ENCODE measurements at regions not wholly inside any gene's neighbourhood (a gene's known extent, or its start where the extent isn't known, plus 50 kb on each side); places are given as distances from the start of the nearest gene placed in this dataset.

DNA sequence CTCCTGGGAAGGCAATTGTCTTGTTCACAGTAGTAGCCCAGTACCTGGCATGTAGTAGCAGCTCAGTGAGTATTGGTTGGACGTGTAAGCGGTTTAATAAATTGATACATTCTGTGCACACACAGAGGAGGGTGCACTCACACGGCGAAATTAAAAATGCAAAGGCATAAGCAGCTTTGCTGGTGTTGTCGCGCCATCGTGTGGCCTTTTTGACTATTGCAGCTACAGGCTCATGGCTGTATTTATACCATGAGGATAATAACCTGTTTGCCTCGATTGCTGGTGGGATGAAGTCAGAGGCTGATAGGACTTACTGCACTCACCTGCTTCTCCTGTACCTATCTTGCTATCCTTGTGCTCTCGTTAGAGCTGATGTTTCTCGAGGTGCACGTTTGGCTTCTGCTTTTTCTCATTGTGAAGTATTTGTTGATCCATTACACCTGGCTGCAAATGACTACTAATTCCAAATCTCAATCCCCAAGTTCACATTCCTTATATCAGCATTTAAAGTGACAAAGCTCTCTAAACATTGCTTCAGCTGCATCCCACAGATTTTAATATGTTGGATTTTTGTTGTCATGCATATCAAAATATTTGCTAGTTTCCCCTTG, 61.5 kb downstream of the TBXT start:
- H3K36me3 ChIP-seq (ENCODE audit: control insufficient read depth in 2 of 2, insufficient read depth in 2 of 2, low read length in 2 of 2), result no peaks in the 10 kb centered on the region
- no peak overlapping the region for H3K27ac ChIP-seq (ENCODE audit: low read length)
- no peaks in the 10 kb centered on the region for H3K9me3 ChIP-seq (ENCODE audit: control insufficient read depth in 2 of 2, low read length in 2 of 2)
- no peaks in the 10 kb centered on the region for H3K4me1 ChIP-seq (ENCODE audit: control insufficient read depth, insufficient read depth, low read length)
- H3K4me3 ChIP-seq (ENCODE audit: low read length in 2 of 2), result no peak overlapping the region
- no peak overlapping the region for H3K9ac ChIP-seq (ENCODE audit: low read length in 2 of 2)
- peaks cover 0 to 2% of the 10 kb centered on the region in 2 donors for H3K27me3 ChIP-seq (ENCODE audit: control insufficient read depth in 1 of 2, insufficient read depth in 2 of 2, low read length in 2 of 2)

DNA sequence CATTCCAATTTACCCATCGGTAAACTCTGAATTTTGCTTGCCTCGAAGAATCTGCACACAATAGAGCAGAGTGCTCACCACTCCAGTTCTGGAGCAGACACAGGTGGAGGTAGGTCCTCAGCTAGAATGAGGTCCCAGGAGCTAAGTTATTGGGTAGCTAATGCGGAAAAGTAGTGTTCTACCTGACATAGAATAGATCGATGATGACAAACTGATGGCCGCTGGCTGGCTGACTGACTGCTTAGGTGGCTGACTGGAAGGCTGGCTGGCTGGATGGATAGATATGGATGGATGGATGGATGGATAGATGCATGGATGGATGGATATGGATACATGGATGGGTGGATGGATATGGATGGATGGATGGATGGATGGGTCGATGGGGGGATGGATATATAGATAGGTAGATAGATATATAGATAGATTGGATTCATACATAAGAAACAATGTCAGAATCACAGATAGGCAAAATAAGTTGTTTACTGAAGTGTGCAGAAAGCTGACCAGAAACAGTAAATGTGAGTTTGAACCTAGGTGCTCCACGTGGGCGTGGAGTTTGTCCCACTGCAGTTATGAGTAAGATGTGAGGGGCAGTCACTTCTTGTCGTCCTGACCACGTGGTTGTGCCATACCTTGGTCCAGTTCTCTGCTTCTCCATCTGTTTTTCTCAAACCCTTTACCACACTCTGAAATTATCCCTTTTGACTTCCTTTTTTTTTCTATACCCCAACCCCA, 62.1 kb downstream of the TBXT start:
- Histone ChIP-seq H3K9ac (ENCODE audit: low read length in 2 of 2) (no peak overlapping the region), H3K4me1 (ENCODE audit: control insufficient read depth, insufficient read depth, low read length) (no peaks in the 10 kb centered on the region), H3K36me3 (ENCODE audit: control insufficient read depth in 2 of 2, insufficient read depth in 2 of 2, low read length in 2 of 2) (no peaks in the 10 kb centered on the region), H3K4me3 (ENCODE audit: low read length in 2 of 2) (no peak overlapping the region), H3K27me3 (ENCODE audit: control insufficient read depth in 1 of 2, insufficient read depth in 2 of 2, low read length in 2 of 2) (peaks cover 0 to 2% of the 10 kb centered on the region in 2 donors), H3K27ac (ENCODE audit: low read length) (no peak overlapping the region), H3K9me3 (ENCODE audit: control insufficient read depth in 2 of 2, low read length in 2 of 2) (no peaks in the 10 kb centered on the region)

DNA sequence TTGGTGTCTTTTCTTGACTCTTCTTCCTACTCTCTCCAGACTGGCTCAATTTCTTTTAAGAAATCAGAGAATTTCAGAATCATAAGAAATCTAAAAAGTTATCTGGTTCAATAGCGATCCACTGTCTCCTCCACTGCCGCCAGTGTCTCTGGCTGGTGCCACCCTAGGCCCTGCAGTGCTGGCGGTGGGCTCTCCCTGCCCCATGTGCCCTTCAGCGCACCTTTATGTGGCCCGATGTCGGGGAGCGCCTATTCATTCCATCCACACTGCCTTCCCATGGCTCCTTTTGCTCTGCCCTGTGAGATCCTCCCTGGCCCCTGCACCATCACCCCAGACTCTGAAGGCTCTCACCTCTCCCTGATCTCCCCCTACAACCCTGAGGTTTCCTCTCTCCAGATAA, 62.8 kb downstream of the TBXT start:
- H3K27me3 ChIP-seq (ENCODE audit: control insufficient read depth in 1 of 2, insufficient read depth in 2 of 2, low read length in 2 of 2), result peaks cover 0 to 2% of the 10 kb centered on the region in 2 donors
- no peaks in the 10 kb centered on the region for H3K4me1 ChIP-seq (ENCODE audit: control insufficient read depth, insufficient read depth, low read length)
- H3K9ac ChIP-seq (ENCODE audit: low read length in 2 of 2), result no peak overlapping the region

DNA sequence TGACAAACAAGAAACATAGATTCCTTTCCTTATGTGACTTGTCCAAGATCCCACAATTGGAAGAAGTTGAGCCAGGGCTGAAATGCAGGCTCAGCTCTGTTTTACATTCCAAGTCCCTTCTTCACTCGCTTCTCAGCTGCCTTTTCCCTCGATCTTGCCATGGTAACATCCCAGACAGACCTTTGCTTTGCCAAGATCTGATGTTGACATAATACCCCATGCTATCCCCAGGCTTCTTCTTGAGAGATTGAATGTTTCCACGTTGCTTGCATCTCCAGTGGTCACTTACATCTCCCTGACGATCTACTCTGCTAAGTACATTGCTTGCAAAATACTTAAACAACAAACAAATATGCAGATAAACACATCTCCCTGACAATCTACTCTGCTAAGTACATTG, 63.5 kb downstream of the TBXT start:
- no peak overlapping the region for H3K9ac ChIP-seq (ENCODE audit: low read length in 2 of 2)
- H3K27me3 ChIP-seq (ENCODE audit: control insufficient read depth in 1 of 2, insufficient read depth in 2 of 2, low read length in 2 of 2), result peaks cover 0 to 2% of the 10 kb centered on the region in 2 donors
- no peak overlapping the region for H3K4me3 ChIP-seq (ENCODE audit: low read length in 2 of 2)
- H3K9me3 ChIP-seq (ENCODE audit: control insufficient read depth in 2 of 2, low read length in 2 of 2), result no peaks in the 10 kb centered on the region
- no peaks in the 10 kb centered on the region for H3K36me3 ChIP-seq (ENCODE audit: control insufficient read depth in 2 of 2, insufficient read depth in 2 of 2, low read length in 2 of 2)
- no peaks in the 10 kb centered on the region for H3K4me1 ChIP-seq (ENCODE audit: control insufficient read depth, insufficient read depth, low read length)
- H3K27ac ChIP-seq (ENCODE audit: low read length), result no peak overlapping the region

More for the DNA sequence above, 62.8 kb downstream of the TBXT start:
- no peak overlapping the region for H3K27ac ChIP-seq (ENCODE audit: low read length)
- no peaks in the 10 kb centered on the region for H3K36me3 ChIP-seq (ENCODE audit: control insufficient read depth in 2 of 2, insufficient read depth in 2 of 2, low read length in 2 of 2)
- H3K9me3 ChIP-seq (ENCODE audit: control insufficient read depth in 2 of 2, low read length in 2 of 2), result no peaks in the 10 kb centered on the region
- H3K4me3 ChIP-seq (ENCODE audit: low read length in 2 of 2), result no peak overlapping the region

DNA sequence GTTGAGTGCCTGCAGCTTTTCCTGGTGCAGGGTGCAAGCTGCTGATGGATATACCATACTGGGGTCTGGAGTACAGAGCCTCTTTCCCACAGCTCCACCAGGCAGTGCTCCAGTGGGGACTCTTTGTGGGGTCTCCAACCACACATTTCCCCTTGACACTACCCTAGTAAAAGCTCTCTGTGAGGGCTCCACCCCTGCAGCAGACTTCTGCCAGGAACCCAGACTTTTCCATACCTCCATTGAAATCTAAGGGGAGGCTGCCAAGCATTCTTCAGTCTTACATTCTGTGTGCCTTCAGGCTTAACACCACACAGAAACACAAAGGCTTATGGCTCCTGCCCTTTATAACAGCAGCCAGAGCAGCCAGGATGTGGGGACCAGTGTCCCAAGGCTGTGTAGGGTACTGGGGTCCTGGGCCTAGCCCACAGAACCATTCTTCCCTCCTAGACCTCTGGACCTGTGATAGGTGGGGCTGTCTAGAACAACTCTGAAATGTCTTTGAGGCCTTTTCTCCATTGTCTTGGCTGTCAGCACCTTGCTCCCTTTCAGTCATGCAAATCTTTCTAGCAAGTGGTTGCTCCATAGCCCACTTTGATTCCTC, 65.7 kb downstream of the TBXT start:
- Histone ChIP-seq H3K27ac (ENCODE audit: low read length) (no peak overlapping the region), H3K4me1 (ENCODE audit: control insufficient read depth, insufficient read depth, low read length) (peaks cover 6% of the 10 kb centered on the region), H3K9ac (ENCODE audit: low read length in 2 of 2) (no peak overlapping the region), H3K9me3 (ENCODE audit: control insufficient read depth in 2 of 2, low read length in 2 of 2) (no peaks in the 10 kb centered on the region), H3K36me3 (ENCODE audit: control insufficient read depth in 2 of 2, insufficient read depth in 2 of 2, low read length in 2 of 2) (no peaks in the 10 kb centered on the region), H3K27me3 (ENCODE audit: control insufficient read depth in 1 of 2, insufficient read depth in 2 of 2, low read length in 2 of 2) (peaks cover 0 to 2% of the 10 kb centered on the region in 2 donors), H3K4me3 (ENCODE audit: low read length in 2 of 2) (no peak overlapping the region)

DNA sequence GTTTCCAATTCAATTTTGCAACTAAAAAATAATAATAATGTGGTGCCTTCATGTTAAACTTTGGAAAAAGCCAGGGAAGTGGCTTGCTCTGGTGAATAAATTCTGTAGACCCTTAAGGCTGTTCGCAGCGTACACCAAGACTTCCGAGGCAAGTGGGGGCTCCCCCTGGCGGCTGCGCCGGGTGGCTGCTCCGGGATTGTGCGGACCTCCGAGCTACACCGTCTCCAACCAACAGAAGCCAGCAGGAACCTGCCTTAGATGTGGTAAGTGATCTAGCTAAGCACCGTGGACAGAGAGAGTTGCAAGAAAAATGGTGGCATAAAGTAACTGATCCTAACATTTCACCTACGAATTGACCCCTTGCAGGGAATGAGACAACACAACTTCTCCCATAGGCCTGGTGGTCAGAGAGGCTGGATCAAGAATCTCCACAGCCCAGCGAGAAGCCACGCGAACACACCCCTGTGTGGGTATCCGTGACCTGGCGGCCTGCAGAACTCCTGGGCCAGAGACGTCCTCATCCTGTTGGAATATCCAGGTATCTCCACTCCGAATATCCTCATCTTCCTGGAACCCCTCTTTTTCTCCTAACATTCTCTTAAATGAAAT, 69.6 kb downstream of the TBXT start:
- Histone ChIP-seq H3K4me1 (ENCODE audit: control insufficient read depth, insufficient read depth, low read length) (peaks cover 6% of the 10 kb centered on the region), H3K36me3 (ENCODE audit: control insufficient read depth in 2 of 2, insufficient read depth in 2 of 2, low read length in 2 of 2) (no peaks in the 10 kb centered on the region), H3K9ac (ENCODE audit: low read length in 2 of 2) (no peak overlapping the region), H3K27me3 (ENCODE audit: control insufficient read depth in 1 of 2, insufficient read depth in 2 of 2, low read length in 2 of 2) (no peaks in the 10 kb centered on the region), H3K27ac (ENCODE audit: low read length) (no peak overlapping the region), H3K4me3 (ENCODE audit: low read length in 2 of 2) (peak overlapping the region in 1 of 2 donors; percentile 47), H3K9me3 (ENCODE audit: control insufficient read depth in 2 of 2, low read length in 2 of 2) (no peaks in the 10 kb centered on the region)

DNA sequence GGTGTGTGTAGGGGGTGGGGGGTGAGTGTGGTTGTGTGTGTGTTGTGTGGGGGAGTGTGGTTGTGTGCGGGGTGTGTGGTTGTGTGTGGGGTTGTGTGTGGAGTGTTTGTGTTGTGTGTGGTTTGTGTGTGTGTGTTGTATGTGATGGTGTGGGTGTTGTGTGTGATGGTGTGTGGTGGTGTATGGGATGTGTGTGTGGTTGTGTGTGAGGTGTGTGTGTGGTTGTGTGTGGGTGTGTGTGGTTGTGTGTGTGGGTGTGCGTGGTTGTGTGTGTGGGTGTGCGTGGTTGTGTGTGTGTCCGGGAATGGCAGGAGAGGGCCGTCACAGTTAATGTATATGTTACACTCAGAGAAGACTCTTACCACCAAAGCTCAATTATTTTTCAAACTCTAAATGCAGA, 79.8 kb downstream of the TBXT start:
- no peaks in the 10 kb centered on the region for H3K9me3 ChIP-seq (ENCODE audit: control insufficient read depth in 2 of 2, low read length in 2 of 2)
- H3K27me3 ChIP-seq (ENCODE audit: control insufficient read depth in 1 of 2, insufficient read depth in 2 of 2, low read length in 2 of 2), result no peaks in the 10 kb centered on the region
- no peaks in the 10 kb centered on the region for H3K36me3 ChIP-seq (ENCODE audit: control insufficient read depth in 2 of 2, insufficient read depth in 2 of 2, low read length in 2 of 2)
- no peaks in the 10 kb centered on the region for H3K4me1 ChIP-seq (ENCODE audit: control insufficient read depth, insufficient read depth, low read length)
- H3K27ac ChIP-seq (ENCODE audit: low read length), result no peak overlapping the region
- H3K9ac ChIP-seq (ENCODE audit: low read length in 2 of 2), result no peak overlapping the region
- H3K4me3 ChIP-seq (ENCODE audit: low read length in 2 of 2), result no peak overlapping the region

DNA sequence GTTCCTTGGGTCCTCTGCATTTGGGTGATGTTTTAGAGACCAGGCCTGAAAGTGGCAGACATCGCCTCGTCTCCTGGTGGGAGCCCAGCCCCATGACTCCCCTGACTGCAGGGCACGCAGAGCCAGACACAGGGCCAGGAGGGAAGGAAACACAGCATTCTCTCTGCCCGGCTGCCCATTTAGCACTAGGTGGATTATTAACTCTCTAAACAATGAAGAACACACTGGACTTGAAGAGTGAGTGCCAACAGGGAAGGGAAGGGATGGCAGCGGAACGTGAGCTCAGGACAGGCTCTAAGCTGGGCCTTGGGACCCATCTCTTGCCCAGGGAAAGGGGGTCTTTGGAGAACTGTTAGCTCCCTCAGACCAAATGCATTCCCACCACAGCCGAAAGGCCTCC, 80.4 kb downstream of the TBXT start:
- Histone ChIP-seq H3K4me1 (ENCODE audit: control insufficient read depth, insufficient read depth, low read length) (no peaks in the 10 kb centered on the region), H3K36me3 (ENCODE audit: control insufficient read depth in 2 of 2, insufficient read depth in 2 of 2, low read length in 2 of 2) (no peaks in the 10 kb centered on the region), H3K27ac (ENCODE audit: low read length) (no peak overlapping the region), H3K4me3 (ENCODE audit: low read length in 2 of 2) (no peak overlapping the region), H3K9me3 (ENCODE audit: control insufficient read depth in 2 of 2, low read length in 2 of 2) (no peaks in the 10 kb centered on the region), H3K27me3 (ENCODE audit: control insufficient read depth in 1 of 2, insufficient read depth in 2 of 2, low read length in 2 of 2) (no peaks in the 10 kb centered on the region), H3K9ac (ENCODE audit: low read length in 2 of 2) (no peak overlapping the region)

DNA sequence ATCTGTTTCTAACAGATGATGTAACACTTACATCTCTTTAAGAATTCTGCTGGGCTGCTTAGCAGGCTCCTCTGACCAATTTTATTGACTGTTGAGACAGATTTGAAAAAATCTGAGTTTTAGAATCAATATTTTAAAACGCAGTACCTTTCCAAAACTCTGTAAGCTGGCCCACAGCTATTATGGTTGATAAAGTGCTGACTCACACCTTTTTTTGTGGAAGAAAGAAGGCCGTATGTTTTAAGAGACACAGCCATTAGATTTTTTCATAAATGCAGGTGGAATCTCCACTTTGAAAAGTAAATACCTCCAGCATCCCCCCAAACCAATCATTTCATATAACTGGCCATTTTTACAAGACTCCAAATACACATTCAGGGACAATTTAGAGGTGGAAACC, 82.2 kb downstream of the TBXT start:
- Histone ChIP-seq H3K9ac (ENCODE audit: low read length in 2 of 2) (no peak overlapping the region), H3K36me3 (ENCODE audit: control insufficient read depth in 2 of 2, insufficient read depth in 2 of 2, low read length in 2 of 2) (no peaks in the 10 kb centered on the region), H3K4me3 (ENCODE audit: low read length in 2 of 2) (no peak overlapping the region), H3K9me3 (ENCODE audit: control insufficient read depth in 2 of 2, low read length in 2 of 2) (no peaks in the 10 kb centered on the region), H3K4me1 (ENCODE audit: control insufficient read depth, insufficient read depth, low read length) (no peaks in the 10 kb centered on the region), H3K27me3 (ENCODE audit: control insufficient read depth in 1 of 2, insufficient read depth in 2 of 2, low read length in 2 of 2) (no peaks in the 10 kb centered on the region), H3K27ac (ENCODE audit: low read length) (no peak overlapping the region)

DNA sequence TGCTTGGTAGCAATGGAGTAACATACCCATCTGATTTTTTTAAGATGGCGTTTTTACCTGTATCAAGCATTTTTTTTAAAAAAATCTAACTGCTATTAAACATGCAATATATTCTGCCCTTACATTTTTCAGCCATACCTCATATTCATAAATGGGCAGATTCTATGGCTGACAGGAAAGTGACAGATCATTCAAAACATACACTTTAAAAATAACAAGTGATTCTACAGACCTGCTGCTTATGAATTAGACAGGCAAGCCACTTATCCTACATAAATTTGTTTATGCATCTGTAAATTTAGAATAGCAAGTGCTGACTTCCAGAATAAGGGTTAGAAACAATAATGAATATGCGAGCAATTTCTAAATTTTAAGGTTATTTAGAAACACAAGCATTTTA, 82.7 kb downstream of the TBXT start:
- H3K9ac ChIP-seq (ENCODE audit: low read length in 2 of 2), result no peak overlapping the region
- no peak overlapping the region for H3K4me3 ChIP-seq (ENCODE audit: low read length in 2 of 2)
- no peaks in the 10 kb centered on the region for H3K9me3 ChIP-seq (ENCODE audit: control insufficient read depth in 2 of 2, low read length in 2 of 2)
- H3K4me1 ChIP-seq (ENCODE audit: control insufficient read depth, insufficient read depth, low read length), result no peaks in the 10 kb centered on the region
- H3K27me3 ChIP-seq (ENCODE audit: control insufficient read depth in 1 of 2, insufficient read depth in 2 of 2, low read length in 2 of 2), result no peaks in the 10 kb centered on the region
- H3K27ac ChIP-seq (ENCODE audit: low read length), result no peak overlapping the region
- no peaks in the 10 kb centered on the region for H3K36me3 ChIP-seq (ENCODE audit: control insufficient read depth in 2 of 2, insufficient read depth in 2 of 2, low read length in 2 of 2)

Measured in stomach smooth muscle (tissue), 2 donors.